CD1c-positive myeloid dendritic cell (primary cell): ENCODE measurements at regions not wholly inside any gene's neighbourhood (a gene's known extent, or its start where the extent isn't known, plus 50 kb on each side); places are given as distances from the start of the nearest gene placed in this dataset.
"Not testable (repeated sequence)": the region's sequence is repeated elsewhere in the genome, so short reads cannot be mapped to it uniquely, and the experiment has no call there.

Experiments used
- DNase-seq: peaks from one replicate; pipeline ENCODE4 v3.0.0-alpha.2; 2016; ENCODE audit errors: extremely low spot score

GRCh38 chr7:24052572-24053260 lies 231.3 kb upstream of the NPY start:
- DNase-seq: no peak

- DNase-seq: no peak
Measured at GRCh38 chr7:24054236-24054635, 229.8 kb upstream of the NPY start.

GRCh38 chr7:24057243-24057642 lies 226.7 kb upstream of the NPY start:
- DNase-seq: no peak

- DNase-seq: no peak
Measured at GRCh38 chr7:24058953-24059352, 225.0 kb upstream of the NPY start.

- no peak for DNase-seq
Measured at GRCh38 chr7:24059775-24060174, 224.2 kb upstream of the NPY start.

- DNase-seq: no peak
Measured at GRCh38 chr7:24063721-24064120, 220.3 kb upstream of the NPY start.

GRCh38 chr7:24069751-24070150 lies 214.2 kb upstream of the NPY start:
- no peak for DNase-seq

GRCh38 chr7:24073651-24074420 lies 210.2 kb upstream of the NPY start:
- no peak for DNase-seq

GRCh38 chr7:24075426-24075810 lies 208.6 kb upstream of the NPY start:
- DNase-seq: no peak

GRCh38 chr7:24082826-24083225 lies 201.2 kb upstream of the NPY start:
- DNase-seq: no peak

- DNase-seq: no peak
Measured at GRCh38 chr7:24102988-24103387, 181.0 kb upstream of the NPY start.

GRCh38 chr7:24108906-24109376 lies 175.0 kb upstream of the NPY start:
- DNase-seq: no peak

- no peak for DNase-seq
Measured at GRCh38 chr7:24110056-24110455, 173.9 kb upstream of the NPY start.

GRCh38 chr7:24113506-24113905 lies 170.5 kb upstream of the NPY start:
- DNase-seq: no peak

GRCh38 chr7:24115661-24116060 lies 168.3 kb upstream of the NPY start:
- DNase-seq: no peak

- not testable (repeated sequence) for DNase-seq
Measured at GRCh38 chr7:24117903-24118499, 166.0 kb upstream of the NPY start.

- DNase-seq: no peak
Measured at GRCh38 chr7:24119852-24120251, 164.1 kb upstream of the NPY start.

- no peak for DNase-seq
Measured at GRCh38 chr7:24123076-24123475, 160.9 kb upstream of the NPY start.

GRCh38 chr7:24125765-24126164 lies 158.2 kb upstream of the NPY start:
- no peak for DNase-seq

GRCh38 chr7:24127930-24128329 lies 156.1 kb upstream of the NPY start:
- DNase-seq: no peak

GRCh38 chr7:24129597-24129996 lies 154.4 kb upstream of the NPY start:
- DNase-seq: no peak

GRCh38 chr7:24130631-24131030 lies 153.4 kb upstream of the NPY start:
- no peak for DNase-seq

- DNase-seq: no peak
Measured at GRCh38 chr7:24133691-24134090, 150.3 kb upstream of the NPY start.
